GM23248 (cell line): ENCODE measurements at regions not wholly inside any gene's neighbourhood (a gene's known extent, or its start where the extent isn't known, plus 50 kb on each side); places are given as distances from the start of the nearest gene placed in this dataset.

ENCODE experiments used
- DNase-seq: peaks from one replicate; pipeline ENCODE4 v3.0.0-alpha.2; 2015
- H2AFZ ChIP-seq: fragments of 200-600 bp; sonication (generic); 2 replicates; pipeline ENCODE4 v1.6.1; 2016; ENCODE audit warnings: antibody characterized with exemption
- H3F3A ChIP-seq: fragments of 200-600 bp; sonication (generic); 2 replicates; pipeline ENCODE4 v1.6.1; 2016; ENCODE audit warnings: mild to moderate bottlenecking, antibody characterized with exemption, mixed run types; ENCODE audit not compliant: insufficient read depth
- H3K27ac ChIP-seq: fragments of 200-600 bp; sonication (generic); 2 replicates; pipeline ENCODE4 v1.5.1; 2016; ENCODE audit warnings: mild to moderate bottlenecking
- H3K27me3 ChIP-seq: fragments of 200-600 bp; sonication (generic); replicated peaks from 2 replicates; pipeline ENCODE4 v1.6.1; 2016; ENCODE audit warnings: mild to moderate bottlenecking; ENCODE audit not compliant: insufficient read depth
- H3K36me3 ChIP-seq: fragments of 200-600 bp; sonication (generic); 2 replicates; pipeline ENCODE4 v1.6.1; 2016; ENCODE audit warnings: low read depth, mild to moderate bottlenecking
- H3K4me1 ChIP-seq: fragments of 200-600 bp; sonication (generic); 2 replicates; pipeline ENCODE4 v1.6.1; 2016; ENCODE audit warnings: mild to moderate bottlenecking; ENCODE audit not compliant: insufficient read depth
- H3K4me2 ChIP-seq: fragments of 200-600 bp; sonication (generic); one replicate; pipeline ENCODE4 v1.6.1; 2016; ENCODE audit warnings: mild to moderate bottlenecking; ENCODE audit not compliant: unreplicated experiment
- H3K4me3 ChIP-seq: fragments of 200-600 bp; sonication (generic); 2 replicates; pipeline ENCODE4 v1.5.1; 2016; ENCODE audit warnings: mild to moderate bottlenecking
- H3K79me2 ChIP-seq: fragments of 200-600 bp; sonication (generic); 2 replicates; pipeline ENCODE4 v1.6.1; 2016; ENCODE audit warnings: mild to moderate bottlenecking; ENCODE audit not compliant: insufficient read depth
- H3K9ac ChIP-seq: fragments of 200-600 bp; sonication (generic); 2 replicates; pipeline ENCODE4 v1.6.1; 2016; ENCODE audit warnings: mild to moderate bottlenecking
- H3K9me2 ChIP-seq: fragments of 200-600 bp; sonication (generic); 2 replicates; pipeline ENCODE4 v1.6.1; 2016; ENCODE audit warnings: mixed run types, mild to moderate bottlenecking, moderate library complexity; ENCODE audit not compliant: insufficient read depth
- H3K9me3 ChIP-seq: fragments of 200-600 bp; sonication (generic); one replicate; pipeline ENCODE4 v1.6.1; 2017; ENCODE audit warnings: low read depth
- H4K20me1 ChIP-seq: fragments of 200-600 bp; sonication (generic); 2 replicates; pipeline ENCODE4 v1.6.0; 2016; ENCODE audit not compliant: insufficient read depth
- EZH2 ChIP-seq: fragments of 200-600 bp; sonication (generic); IDR thresholded peaks from 2 replicates; pipeline ENCODE4 v1.6.1; 2018; ENCODE audit warnings: antibody characterized with exemption, mild to moderate bottlenecking; ENCODE audit not compliant: insufficient read depth, poor library complexity, severe bottlenecking
- EZH2phosphoT487 ChIP-seq: fragments of 200-600 bp; sonication (generic); IDR thresholded peaks from 2 replicates; pipeline ENCODE4 v1.6.1; 2018; ENCODE audit warnings: antibody characterized with exemption, moderate library complexity, mild to moderate bottlenecking, low read depth; ENCODE audit not compliant: insufficient read depth
- WGBS, 2 experiments: methylation state at CpG; one replicate each; pipeline ENCODE4 v1.1.6; 2015 to 2017; ENCODE audit warnings: low lambda C conversion rate in 2 of 2, low coverage in 1 of 2; ENCODE audit errors: missing lambda C conversion rate in 2 of 2; 5-methylcytosine and 5-hydroxymethylcytosine counted together
- in situ Hi-C: fragments of 300-500 bp; cut with MboI; formaldehyde crosslinking; loops from 2 replicates; pipeline ENCODE4 v1.15.0; 2020

GRCh38 chr9:80086822-80087345 is 515.1 kb downstream of the TLE4 start:
- Histone ChIP-seq H3K27me3 (no peaks in the 10 kb centered on the region; the same call in 1 of the 2 replicates), H3K9me2 (no peaks in the 10 kb centered on the region), H3K27ac (no peak overlapping the region), H3K9me3 (no peaks in the 10 kb centered on the region), H3F3A (no peaks in the 10 kb centered on the region), H3K4me3 (no peak overlapping the region), H3K9ac (no peak overlapping the region), H2AFZ (no peak overlapping the region), H4K20me1 (no peaks in the 10 kb centered on the region), H3K4me1 (no peaks in the 10 kb centered on the region), H3K4me2 (no peak overlapping the region), H3K79me2 (no peaks in the 10 kb centered on the region), H3K36me3 (no peaks in the 10 kb centered on the region)
- 0 to 4% methylated on average over 2 of the region's 2 CpGs for WGBS, 2 experiments
- in situ Hi-C loops, result no loop called here
- TF ChIP-seq EZH2phosphoT487 (no peak), EZH2 (no peak)
- no peak for DNase-seq

GRCh38 chr9:80086386-80086785 is 514.6 kb downstream of the TLE4 start:
- Histone ChIP-seq H3K9ac (no peak overlapping the region), H3K79me2 (no peaks in the 10 kb centered on the region), H3K4me1 (no peaks in the 10 kb centered on the region), H3K9me3 (no peaks in the 10 kb centered on the region), H3K9me2 (no peaks in the 10 kb centered on the region), H3K4me3 (no peak overlapping the region), H3K27me3 (no peaks in the 10 kb centered on the region; the same call in 1 of the 2 replicates), H3K36me3 (no peaks in the 10 kb centered on the region), H3K4me2 (no peak overlapping the region), H2AFZ (no peak overlapping the region), H4K20me1 (no peaks in the 10 kb centered on the region), H3F3A (no peaks in the 10 kb centered on the region), H3K27ac (no peak overlapping the region)
- DNase-seq, result no peak
- WGBS, 2 experiments, result 0 to 2% methylated on average over 4 of the region's 4 CpGs
- in situ Hi-C loops, result no loop called here
- TF ChIP-seq EZH2 (no peak), EZH2phosphoT487 (no peak)

- in situ Hi-C loops, result no loop called here
Measured at GRCh38 chr9:80085668-80086067, 513.9 kb downstream of the TLE4 start.

GRCh38 chr9:80082213-80082612 is 510.4 kb downstream of the TLE4 start:
- DNase-seq, result no peak
- Histone ChIP-seq H3K9me3 (no peaks in the 10 kb centered on the region), H3F3A (no peaks in the 10 kb centered on the region), H3K79me2 (no peaks in the 10 kb centered on the region), H3K36me3 (no peaks in the 10 kb centered on the region), H2AFZ (no peak overlapping the region), H4K20me1 (no peaks in the 10 kb centered on the region), H3K9ac (no peak overlapping the region), H3K9me2 (no peaks in the 10 kb centered on the region), H3K27me3 (no peaks in the 10 kb centered on the region; the same call in 1 of the 2 replicates), H3K4me1 (no peaks in the 10 kb centered on the region), H3K27ac (no peak overlapping the region), H3K4me3 (no peak overlapping the region), H3K4me2 (no peak overlapping the region)
- 63 to 67% methylated on average over 2 of the region's 2 CpGs for WGBS, 2 experiments
- TF ChIP-seq EZH2 (no peak), EZH2phosphoT487 (no peak)
- in situ Hi-C loops, result no loop called here

More at GRCh38 chr9:80085668-80086067, 513.9 kb downstream of the TLE4 start:
- Histone ChIP-seq H3K9me3 (no peaks in the 10 kb centered on the region), H3K4me1 (no peaks in the 10 kb centered on the region), H3K36me3 (no peaks in the 10 kb centered on the region), H3K9me2 (no peaks in the 10 kb centered on the region), H3K27ac (no peak overlapping the region), H2AFZ (no peak overlapping the region), H3K27me3 (no peaks in the 10 kb centered on the region; the same call in 1 of the 2 replicates), H3F3A (no peaks in the 10 kb centered on the region), H4K20me1 (no peaks in the 10 kb centered on the region), H3K4me2 (no peak overlapping the region), H3K4me3 (no peak overlapping the region), H3K9ac (no peak overlapping the region), H3K79me2 (no peaks in the 10 kb centered on the region)
- WGBS, 2 experiments, result 20 to 26% methylated on average over 1 of the region's 1 CpG
- DNase-seq, result no peak
- TF ChIP-seq EZH2phosphoT487, result no peak
- no peak for TF ChIP-seq EZH2

GRCh38 chr9:80078826-80079225 is 507.1 kb downstream of the TLE4 start:
- TF ChIP-seq EZH2, result no peak
- TF ChIP-seq EZH2phosphoT487, result no peak
- no peaks in the 10 kb centered on the region for H3K79me2 ChIP-seq
- H2AFZ ChIP-seq, result no peak overlapping the region
- H3K4me1 ChIP-seq, result no peaks in the 10 kb centered on the region
- 29 to 30% methylated on average over 1 of the region's 1 CpG for WGBS, 2 experiments
- no peaks in the 10 kb centered on the region for H3K36me3 ChIP-seq
- no peaks in the 10 kb centered on the region for H3K9me2 ChIP-seq
- no peaks in the 10 kb centered on the region for H4K20me1 ChIP-seq
- no peak overlapping the region for H3K27ac ChIP-seq
- no peak overlapping the region for H3K9ac ChIP-seq
- no peak for DNase-seq
- H3K4me3 ChIP-seq, result no peak overlapping the region
- H3K27me3 ChIP-seq, result no peaks in the 10 kb centered on the region
- no peaks in the 10 kb centered on the region for H3F3A ChIP-seq
- H3K9me3 ChIP-seq, result no peaks in the 10 kb centered on the region
- in situ Hi-C loops, result no loop called here
- H3K4me2 ChIP-seq, result no peak overlapping the region
